ENCODE measurements at regions not wholly inside any gene's neighbourhood (a gene's known extent, or its start where the extent isn't known, plus 50 kb on each side); places are given as distances from the start of the nearest gene placed in this dataset.
"Not testable (repeated sequence)": the region's sequence is repeated elsewhere in the genome, so short reads cannot be mapped to it uniquely, and the experiment has no call there.

GRCh38 chr4:189807031-189807430 lies 133.6 kb upstream of the FRG1 start:
- H3K36me3 Mint-ChIP-seq (ENCODE audit: low read depth), result no peaks in the 10 kb centered on the region
- no peaks in the 10 kb centered on the region for H3K4me1 ChIP-seq (ENCODE audit: insufficient read depth, low read length)
- DNase-seq, result no peak
- intact Hi-C loops (cut with DNase I, micrococcal nuclease), result no loop called here
- ATAC-seq (ENCODE audit: poor library complexity), result no peak
- no peak for TF ChIP-seq CTCF (IDR thresholded peaks at IDR 0.05)
- H3K4me3 Mint-ChIP-seq, result no peak overlapping the region
- POLR2A ChIA-PET, result no interaction called here
- H3K27ac ChIP-seq (ENCODE audit: low read depth in 1 of 2, low read length in 2 of 2), result no peak overlapping the region
- H3K27ac Mint-ChIP-seq, result no peak overlapping the region
- H3K4me3 ChIP-seq (ENCODE audit: low read length), result no peak overlapping the region
- no peaks in the 10 kb centered on the region for H3K4me1 Mint-ChIP-seq (ENCODE audit: low read depth)
- H3K27me3 ChIP-seq (ENCODE audit: control insufficient read depth in 1 of 2, insufficient read depth in 2 of 2, low read length in 2 of 2), result peaks cover 3% of the 10 kb centered on the region in 2 experiments
- H3K9me3 ChIP-seq (ENCODE audit: control insufficient read depth in 1 of 2, insufficient read depth in 1 of 2, low read length in 2 of 2), result peaks cover 0 to 30% of the 10 kb centered on the region in 2 experiments
- H3K27me3 Mint-ChIP-seq, result peaks cover 14% of the 10 kb centered on the region
- no peaks in the 10 kb centered on the region for H3K36me3 ChIP-seq (ENCODE audit: insufficient read depth, low read length)
- no peaks in the 10 kb centered on the region for H3K9me3 Mint-ChIP-seq
- CTCF ChIA-PET, result no interaction called here

GRCh38 chr4:189809241-189809735 lies 131.4 kb upstream of the FRG1 start:
- no peak overlapping the region for H3K4me3 ChIP-seq (ENCODE audit: low read length)
- no peaks in the 10 kb centered on the region for H3K36me3 ChIP-seq (ENCODE audit: insufficient read depth, low read length)
- Mint-ChIP-seq H3K27me3 (peaks cover 14% of the 10 kb centered on the region), H3K36me3 (ENCODE audit: low read depth) (no peaks in the 10 kb centered on the region), H3K4me1 (ENCODE audit: low read depth) (no peaks in the 10 kb centered on the region), H3K9me3 (no peaks in the 10 kb centered on the region), H3K4me3 (no peak overlapping the region), H3K27ac (no peak overlapping the region)
- no peak for DNase-seq
- H3K4me1 ChIP-seq (ENCODE audit: insufficient read depth, low read length), result no peaks in the 10 kb centered on the region
- H3K9me3 ChIP-seq (ENCODE audit: control insufficient read depth in 1 of 2, insufficient read depth in 1 of 2, low read length in 2 of 2), result peaks cover 0 to 30% of the 10 kb centered on the region in 2 experiments
- ATAC-seq (ENCODE audit: poor library complexity), result no peak
- ChIA-PET POLR2A (no interaction called here), CTCF (no interaction called here)
- H3K27ac ChIP-seq (ENCODE audit: low read depth in 1 of 2, low read length in 2 of 2), result no peak overlapping the region
- intact Hi-C loops (cut with DNase I, micrococcal nuclease), result no loop called here
- TF ChIP-seq CTCF (IDR thresholded peaks at IDR 0.05), result no peak
- H3K27me3 ChIP-seq (ENCODE audit: control insufficient read depth in 1 of 2, insufficient read depth in 2 of 2, low read length in 2 of 2), result peaks cover 0 to 3% of the 10 kb centered on the region in 2 experiments

GRCh38 chr4:189809839-189810238 lies 130.8 kb upstream of the FRG1 start:
- DNase-seq, result no peak
- no peak overlapping the region for H3K27ac Mint-ChIP-seq
- Histone ChIP-seq H3K9me3 (ENCODE audit: control insufficient read depth in 1 of 2, insufficient read depth in 1 of 2, low read length in 2 of 2) (peaks cover 0 to 30% of the 10 kb centered on the region in 2 experiments), H3K27me3 (ENCODE audit: control insufficient read depth in 1 of 2, insufficient read depth in 2 of 2, low read length in 2 of 2) (peaks cover 0 to 3% of the 10 kb centered on the region in 2 experiments), H3K4me1 (ENCODE audit: insufficient read depth, low read length) (no peaks in the 10 kb centered on the region), H3K27ac (ENCODE audit: low read depth in 1 of 2, low read length in 2 of 2) (no peak overlapping the region), H3K36me3 (ENCODE audit: insufficient read depth, low read length) (no peaks in the 10 kb centered on the region), H3K4me3 (ENCODE audit: low read length) (no peak overlapping the region)
- POLR2A ChIA-PET, result no interaction called here
- no peak for TF ChIP-seq CTCF (IDR thresholded peaks at IDR 0.05)
- no peak overlapping the region for H3K4me3 Mint-ChIP-seq
- intact Hi-C loops (cut with DNase I, micrococcal nuclease), result no loop called here
- H3K36me3 Mint-ChIP-seq (ENCODE audit: low read depth), result no peaks in the 10 kb centered on the region
- no peaks in the 10 kb centered on the region for H3K4me1 Mint-ChIP-seq (ENCODE audit: low read depth)
- CTCF ChIA-PET, result no interaction called here
- no peak for ATAC-seq (ENCODE audit: poor library complexity)
- no peaks in the 10 kb centered on the region for H3K9me3 Mint-ChIP-seq
- H3K27me3 Mint-ChIP-seq, result peaks cover 14% of the 10 kb centered on the region

- H3K27ac Mint-ChIP-seq; DNase-seq; intact Hi-C loops (cut with DNase I, micrococcal nuclease); H3K4me1 Mint-ChIP-seq (ENCODE audit: low read depth); POLR2A ChIA-PET; H3K9me3 Mint-ChIP-seq; H3K36me3 ChIP-seq (ENCODE audit: insufficient read depth, low read length); H3K36me3 Mint-ChIP-seq (ENCODE audit: low read depth); ATAC-seq (ENCODE audit: poor library complexity); H3K27ac ChIP-seq (ENCODE audit: low read depth in 1 of 2, low read length in 2 of 2); CTCF ChIA-PET; H3K27me3 ChIP-seq (ENCODE audit: control insufficient read depth in 1 of 2, insufficient read depth in 2 of 2, low read length in 2 of 2); H3K4me3 ChIP-seq (ENCODE audit: low read length); H3K4me1 ChIP-seq (ENCODE audit: insufficient read depth, low read length); H3K4me3 Mint-ChIP-seq: not testable (repeated sequence)
- H3K27me3 Mint-ChIP-seq, result peaks cover 18% of the 10 kb centered on the region
- peaks cover 0 to 27% of the 10 kb centered on the region in 2 experiments for H3K9me3 ChIP-seq (ENCODE audit: control insufficient read depth in 1 of 2, insufficient read depth in 1 of 2, low read length in 2 of 2)
These were observed 130.1 kb upstream of the FRG1 start for GRCh38 chr4:189810318-189811181.

All from CD4-positive, alpha-beta T cell (primary cell).